ENCODE measurements at regions not wholly inside any gene's neighbourhood (a gene's known extent, or its start where the extent isn't known, plus 50 kb on each side); places are given as distances from the start of the nearest gene placed in this dataset.
A peak's percentile ranks its signal among the peaks of the same experiment; 100 is the strongest.

GRCh38 chr12:116502141-116502725 lies 56.9 kb upstream of the MAP1LC3B2 start:
- Mint-ChIP-seq H3K36me3 (ENCODE audit: low read depth, unreplicated experiment) (no peaks in the 10 kb centered on the region), H3K27ac (ENCODE audit: unreplicated experiment) (no peak overlapping the region), H3K27me3 (ENCODE audit: unreplicated experiment) (peaks cover 8% of the 10 kb centered on the region), H3K9me3 (ENCODE audit: unreplicated experiment) (no peaks in the 10 kb centered on the region), H3K4me3 (ENCODE audit: unreplicated experiment) (no peak overlapping the region), H3K4me1 (ENCODE audit: unreplicated experiment) (peaks cover 6% of the 10 kb centered on the region)
- no peak for TF ChIP-seq CTCF (IDR thresholded peaks at IDR 0.05; ENCODE audit: unreplicated experiment)
- DNase-seq (ENCODE audit: low spot score), result no peak

GRCh38 chr12:116502989-116503496 lies 56.1 kb upstream of the MAP1LC3B2 start:
- H3K4me3 Mint-ChIP-seq (ENCODE audit: unreplicated experiment), result no peak overlapping the region
- H3K27ac Mint-ChIP-seq (ENCODE audit: unreplicated experiment), result no peak overlapping the region
- no peak for DNase-seq (ENCODE audit: low spot score)
- H3K27me3 Mint-ChIP-seq (ENCODE audit: unreplicated experiment), result peaks cover 10% of the 10 kb centered on the region
- TF ChIP-seq CTCF (IDR thresholded peaks at IDR 0.05; ENCODE audit: unreplicated experiment), result no peak
- H3K4me1 Mint-ChIP-seq (ENCODE audit: unreplicated experiment), result peaks cover 9% of the 10 kb centered on the region
- H3K36me3 Mint-ChIP-seq (ENCODE audit: low read depth, unreplicated experiment), result no peaks in the 10 kb centered on the region
- no peaks in the 10 kb centered on the region for H3K9me3 Mint-ChIP-seq (ENCODE audit: unreplicated experiment)

GRCh38 chr12:116504438-116504837 lies 54.7 kb upstream of the MAP1LC3B2 start:
- H3K27me3 Mint-ChIP-seq (ENCODE audit: unreplicated experiment), result peaks cover 10% of the 10 kb centered on the region
- no peak overlapping the region for H3K4me3 Mint-ChIP-seq (ENCODE audit: unreplicated experiment)
- H3K27ac Mint-ChIP-seq (ENCODE audit: unreplicated experiment), result no peak overlapping the region
- H3K36me3 Mint-ChIP-seq (ENCODE audit: low read depth, unreplicated experiment), result no peaks in the 10 kb centered on the region
- H3K9me3 Mint-ChIP-seq (ENCODE audit: unreplicated experiment), result no peaks in the 10 kb centered on the region
- H3K4me1 Mint-ChIP-seq (ENCODE audit: unreplicated experiment), result peaks cover 9% of the 10 kb centered on the region
- TF ChIP-seq CTCF (IDR thresholded peaks at IDR 0.05; ENCODE audit: unreplicated experiment), result no peak
- no peak for DNase-seq (ENCODE audit: low spot score)

- DNase-seq (ENCODE audit: low spot score), result no peak
- no peaks in the 10 kb centered on the region for H3K36me3 Mint-ChIP-seq (ENCODE audit: low read depth, unreplicated experiment)
- peak overlapping the region; percentile 9 for H3K4me3 Mint-ChIP-seq (ENCODE audit: unreplicated experiment)
- no peak for TF ChIP-seq CTCF (IDR thresholded peaks at IDR 0.05; ENCODE audit: unreplicated experiment)
- peaks cover 9% of the 10 kb centered on the region for H3K4me1 Mint-ChIP-seq (ENCODE audit: unreplicated experiment)
- H3K27me3 Mint-ChIP-seq (ENCODE audit: unreplicated experiment), result peaks cover 10% of the 10 kb centered on the region
- H3K9me3 Mint-ChIP-seq (ENCODE audit: unreplicated experiment), result no peaks in the 10 kb centered on the region
- peak overlapping the region; percentile 76 for H3K27ac Mint-ChIP-seq (ENCODE audit: unreplicated experiment)
Observed at GRCh38 chr12:116506697-116507064, 52.5 kb upstream of the MAP1LC3B2 start.

All from endothelial cell (in vitro differentiated cells).